Gastroesophageal sphincter (tissue), 4 donors: ENCODE measurements at regions not wholly inside any gene's neighbourhood (a gene's known extent, or its start where the extent isn't known, plus 50 kb on each side); places are given as distances from the start of the nearest gene placed in this dataset.

Experiments
- ATAC-seq: fragments of 150-250 bp; one replicate; pipeline ENCODE4 v1.9.1; 2016; ENCODE audit warnings: mild to moderate bottlenecking, moderate library complexity
- H3K27ac ChIP-seq, 4 donors: fragments of 200-600 bp; sonication (generic) in 3 of 4; 1 replicate in 3 of 4; 2 replicates in 1 of 4; pipeline ENCODE4 v1.5.1; 2016 to 2019
- H3K27me3 ChIP-seq: fragments of 200-600 bp; sonication (generic); one replicate; pipeline ENCODE4 v1.5.1; 2019
- H3K36me3 ChIP-seq, 2 donors: fragments of 200-600 bp; sonication (generic); one replicate each; pipeline ENCODE4 v1.5.1; 2019; ENCODE audit warnings: control low read depth in 1 of 2
- H3K4me1 ChIP-seq, 3 donors: fragments of 200-600 bp; sonication (generic); 1 replicate in 2 of 3; 2 replicates in 1 of 3; pipeline ENCODE4 v1.5.1; 2016 to 2019; ENCODE audit warnings: control low read depth in 2 of 3
- H3K4me3 ChIP-seq, 2 donors: fragments of 200-600 bp; sonication (generic); one replicate each; pipeline ENCODE4 v1.5.1; 2019; ENCODE audit warnings: mild to moderate bottlenecking in 1 of 2, moderate library complexity in 1 of 2
- H3K9me3 ChIP-seq, 3 donors: fragments of 200-600 bp; sonication (generic); one replicate each; pipeline ENCODE4 v1.5.1; 2017 to 2019; ENCODE audit warnings: control low read depth in 2 of 3
- EP300 ChIP-seq: sonication (generic); formaldehyde crosslinking; IDR thresholded peaks from one replicate; pipeline ENCODE4 v1.6.1; 2017; ENCODE audit warnings: antibody characterized with exemption, mild to moderate bottlenecking
- POLR2A ChIP-seq, 2 donors: fragments of 450-650 bp; IDR thresholded peaks; one replicate each; pipeline ENCODE4 v1.6.1; 2017; ENCODE audit warnings: antibody characterized with exemption in 2 of 2, mild to moderate bottlenecking in 2 of 2, moderate library complexity in 1 of 2
- POLR2AphosphoS5 ChIP-seq: sonication (generic); formaldehyde crosslinking; IDR thresholded peaks from one replicate; pipeline ENCODE4 v1.6.1; 2017; ENCODE audit warnings: antibody characterized with exemption
- WGBS, 2 donors: methylation state at CpG; one replicate each; pipeline ENCODE4 v1.1.5; 2018; ENCODE audit warnings: low coverage in 1 of 2; 5-methylcytosine and 5-hydroxymethylcytosine counted together
- TF ChIP-seq, protein P1 (sequence below), 4 experiments: fragments of 200-600 bp in 2 of 4; fragments of 450-650 bp in 2 of 4; sonication (generic) in 1 of 4; IDR thresholded peaks; one replicate each; pipeline ENCODE4 v1.5.1; 2017 to 2019; ENCODE audit warnings: antibody characterized with exemption in 4 of 4, mild to moderate bottlenecking in 2 of 4, moderate library complexity in 2 of 4

DNA sequence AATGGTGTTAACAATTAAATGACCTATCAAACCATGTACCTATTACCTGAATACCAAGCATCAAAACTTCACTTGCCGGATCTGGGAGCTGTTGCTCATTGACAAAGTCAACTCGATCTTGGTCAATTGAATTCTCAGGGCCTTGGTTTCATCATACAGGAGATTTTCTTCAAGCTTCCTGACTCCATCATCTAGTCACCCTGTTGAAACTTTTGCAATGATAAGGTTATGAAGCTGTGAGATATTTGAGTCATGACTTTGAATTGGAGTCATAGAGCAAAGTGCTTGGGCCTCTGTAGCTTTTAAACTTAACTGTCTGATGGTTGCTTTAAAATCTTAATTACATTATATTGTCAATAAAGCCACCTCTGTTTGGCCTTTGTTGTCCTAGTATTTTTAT is 260.9 kb downstream of the COG6 start:
- no peak overlapping the region for H3K4me3 ChIP-seq
- WGBS, 2 donors: 89 to 92% methylated on average over 2 of the region's 2 CpGs

DNA sequence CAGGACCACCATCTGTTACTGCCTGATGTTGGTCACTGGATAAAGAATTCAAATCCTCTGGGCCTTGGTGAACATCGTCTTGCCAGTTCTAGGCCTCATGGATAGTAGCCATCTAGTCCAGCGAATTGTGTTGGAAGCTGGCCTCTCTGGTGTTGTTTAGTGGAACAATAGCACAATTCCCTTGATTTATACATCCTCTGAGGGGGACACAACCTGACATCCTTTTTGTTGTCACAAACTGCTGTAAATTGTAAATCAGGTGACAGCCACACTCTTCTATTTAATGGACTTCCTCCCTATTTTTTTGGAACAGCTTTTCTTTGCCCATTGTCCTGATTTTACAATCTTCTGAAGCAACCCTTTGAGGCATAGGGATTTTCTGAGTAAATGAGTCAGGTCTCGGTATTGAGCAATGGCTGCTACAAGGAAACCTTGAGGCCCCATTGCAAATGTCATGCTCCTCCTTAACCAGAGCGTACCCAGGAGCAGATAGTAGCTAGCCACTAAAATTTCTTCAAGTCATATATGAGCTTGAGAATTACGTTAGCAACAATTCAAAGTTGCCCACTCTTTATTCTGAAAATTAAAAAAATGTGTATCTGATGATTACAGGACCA is 263.3 kb downstream of the COG6 start:
- H3K27me3 ChIP-seq: no peaks in the 10 kb centered on the region
- peaks cover 0 to 8% (median 0%) of the 10 kb centered on the region in 3 donors for H3K4me1 ChIP-seq
- peaks cover 0 to 5% (median 0%) of the 10 kb centered on the region in 3 donors for H3K9me3 ChIP-seq
- H3K27ac ChIP-seq: no peak overlapping the region
- TF ChIP-seq POLR2AphosphoS5: no peak
- no peak for TF ChIP-seq EP300
- TF ChIP-seq, protein P1, sequence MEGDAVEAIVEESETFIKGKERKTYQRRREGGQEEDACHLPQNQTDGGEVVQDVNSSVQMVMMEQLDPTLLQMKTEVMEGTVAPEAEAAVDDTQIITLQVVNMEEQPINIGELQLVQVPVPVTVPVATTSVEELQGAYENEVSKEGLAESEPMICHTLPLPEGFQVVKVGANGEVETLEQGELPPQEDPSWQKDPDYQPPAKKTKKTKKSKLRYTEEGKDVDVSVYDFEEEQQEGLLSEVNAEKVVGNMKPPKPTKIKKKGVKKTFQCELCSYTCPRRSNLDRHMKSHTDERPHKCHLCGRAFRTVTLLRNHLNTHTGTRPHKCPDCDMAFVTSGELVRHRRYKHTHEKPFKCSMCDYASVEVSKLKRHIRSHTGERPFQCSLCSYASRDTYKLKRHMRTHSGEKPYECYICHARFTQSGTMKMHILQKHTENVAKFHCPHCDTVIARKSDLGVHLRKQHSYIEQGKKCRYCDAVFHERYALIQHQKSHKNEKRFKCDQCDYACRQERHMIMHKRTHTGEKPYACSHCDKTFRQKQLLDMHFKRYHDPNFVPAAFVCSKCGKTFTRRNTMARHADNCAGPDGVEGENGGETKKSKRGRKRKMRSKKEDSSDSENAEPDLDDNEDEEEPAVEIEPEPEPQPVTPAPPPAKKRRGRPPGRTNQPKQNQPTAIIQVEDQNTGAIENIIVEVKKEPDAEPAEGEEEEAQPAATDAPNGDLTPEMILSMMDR (IDR thresholded peaks at IDR 0.05): no peak
- no peak for TF ChIP-seq POLR2A (IDR thresholded peaks at IDR 0.05)
- 97 to 99% methylated on average over 4 to 5 of the region's 5 CpGs for WGBS, 2 donors
- H3K36me3 ChIP-seq: no peaks in the 10 kb centered on the region
- no peak for ATAC-seq
- no peak overlapping the region for H3K4me3 ChIP-seq

More for the DNA sequence above, 260.9 kb downstream of the COG6 start:
- TF ChIP-seq EP300: no peak
- TF ChIP-seq POLR2AphosphoS5: no peak
- TF ChIP-seq POLR2A (IDR thresholded peaks at IDR 0.05): no peak
- TF ChIP-seq, protein P1 (IDR thresholded peaks at IDR 0.05): no peak
- no peak for ATAC-seq
- Histone ChIP-seq H3K4me1 (peaks cover 0 to 14% (median 8%) of the 10 kb centered on the region in 3 donors), H3K9me3 (no peaks in the 10 kb centered on the region), H3K27ac (no peak overlapping the region), H3K36me3 (no peaks in the 10 kb centered on the region), H3K27me3 (no peaks in the 10 kb centered on the region)

DNA sequence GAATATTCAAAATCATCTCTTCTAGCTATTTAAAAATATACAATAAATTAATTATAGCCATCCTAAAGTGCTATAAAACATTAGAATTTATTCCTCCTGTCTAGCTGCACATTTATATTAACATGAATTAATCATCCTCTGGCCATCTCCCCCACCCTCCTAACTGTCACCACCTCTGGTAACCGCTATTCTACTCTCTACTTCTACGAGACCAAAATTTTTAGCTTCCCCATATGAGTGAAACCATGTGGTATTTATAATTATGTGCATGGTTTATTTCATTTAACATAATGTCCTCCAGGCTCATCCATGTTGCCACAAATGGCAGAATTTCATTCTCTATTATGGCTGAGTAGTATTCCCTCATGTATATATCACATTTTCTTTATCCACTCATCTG is 265.2 kb downstream of the COG6 start:
- Histone ChIP-seq H3K27me3 (no peaks in the 10 kb centered on the region), H3K4me1 (no peaks in the 10 kb centered on the region), H3K36me3 (no peaks in the 10 kb centered on the region), H3K4me3 (no peak overlapping the region), H3K9me3 (peaks cover 0 to 14% (median 0%) of the 10 kb centered on the region in 3 donors), H3K27ac (no peak overlapping the region)
- TF ChIP-seq POLR2AphosphoS5: no peak
- no peak for TF ChIP-seq POLR2A (IDR thresholded peaks at IDR 0.05)
- TF ChIP-seq, protein P1 (IDR thresholded peaks at IDR 0.05): no peak
- TF ChIP-seq EP300: no peak
- ATAC-seq: no peak
- WGBS, 2 donors: 77 to 89% methylated on average over 2 of the region's 2 CpGs

DNA sequence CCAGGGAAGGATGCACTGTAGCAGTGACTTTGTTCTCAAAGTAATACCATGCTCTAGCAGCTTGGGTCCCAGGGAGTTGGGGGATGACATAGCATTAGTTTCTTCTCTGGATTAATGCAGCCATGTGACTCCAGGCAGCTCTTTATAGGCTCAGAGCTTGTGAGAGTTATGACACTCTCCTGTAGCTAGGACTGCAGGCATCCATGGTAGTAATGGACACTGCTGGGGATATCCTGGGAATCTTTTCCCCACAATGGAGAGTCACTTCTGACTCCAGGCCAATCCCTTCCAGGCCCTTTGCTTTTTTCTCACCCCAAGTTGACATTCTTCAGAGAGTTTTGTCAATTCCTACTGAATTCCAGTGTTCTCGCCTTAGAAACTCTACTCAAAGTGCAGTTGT is 270.9 kb downstream of the COG6 start:
- Histone ChIP-seq H3K4me1 (no peaks in the 10 kb centered on the region), H3K27ac (no peak overlapping the region), H3K4me3 (no peak overlapping the region), H3K9me3 (peaks cover 0 to 21% (median 0%) of the 10 kb centered on the region in 3 donors), H3K36me3 (no peaks in the 10 kb centered on the region), H3K27me3 (no peaks in the 10 kb centered on the region)
- TF ChIP-seq POLR2A (IDR thresholded peaks at IDR 0.05): no peak
- no peak for TF ChIP-seq POLR2AphosphoS5
- TF ChIP-seq, protein P1 (IDR thresholded peaks at IDR 0.05): no peak
- no peak for TF ChIP-seq EP300
- WGBS, 2 donors: 85 to 100% methylated on average over 1 of the region's 1 CpG
- ATAC-seq: no peak

DNA sequence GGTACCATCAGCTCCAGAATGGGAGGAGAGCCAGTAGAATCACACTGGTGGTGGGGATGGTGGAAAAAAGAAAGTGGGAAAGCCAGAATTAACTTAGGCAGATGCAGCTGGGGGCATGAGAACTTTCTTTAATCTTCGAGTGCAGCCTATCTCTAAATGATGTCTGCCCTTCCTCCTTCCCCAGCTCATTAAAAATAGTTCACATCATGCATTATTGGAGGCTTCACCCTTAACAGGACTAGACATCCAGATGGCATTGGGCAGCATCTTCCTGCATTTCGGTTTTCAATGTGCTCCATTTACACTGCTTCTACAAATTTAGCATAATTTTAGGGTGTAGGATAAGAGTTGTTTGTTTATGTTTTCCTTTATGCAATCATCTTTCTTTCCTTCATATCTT is 272.8 kb downstream of the COG6 start:
- Histone ChIP-seq H3K27ac (no peak overlapping the region), H3K4me1 (no peaks in the 10 kb centered on the region), H3K4me3 (no peak overlapping the region), H3K9me3 (peaks cover 0 to 16% (median 0%) of the 10 kb centered on the region in 3 donors), H3K36me3 (no peaks in the 10 kb centered on the region), H3K27me3 (no peaks in the 10 kb centered on the region)
- 72 to 73% methylated on average over 2 of the region's 2 CpGs for WGBS, 2 donors
- ATAC-seq: no peak
- TF ChIP-seq POLR2AphosphoS5 (no peak), EP300 (no peak), POLR2A (IDR thresholded peaks at IDR 0.05) (no peak)
- TF ChIP-seq, protein P1 (IDR thresholded peaks at IDR 0.05): no peak
